DND-41 (cell line): ENCODE measurements at regions not wholly inside any gene's neighbourhood (a gene's known extent, or its start where the extent isn't known, plus 50 kb on each side); places are given as distances from the start of the nearest gene placed in this dataset.

Experiments used
- ATAC-seq: fragments of 200-7000 bp; cut with Tn5 transposase; 3 replicates; pipeline ENCODE4 v1.9.1; 2021; ENCODE audit warnings: low read depth; ENCODE audit not compliant: insufficient read depth
- DNase-seq: peaks from one replicate; pipeline ENCODE4 v3.0.0-alpha.2; 2020
- H2AFZ ChIP-seq: 2 replicates; pipeline ENCODE4 v1.6.0; 2012; ENCODE audit warnings: low read depth, low read length
- H3K27ac ChIP-seq: 2 replicates; pipeline ENCODE4 v1.5.1; 2012; ENCODE audit warnings: low read length, inconsistent platforms
- H3K27me3 ChIP-seq: fragments of 200-600 bp; sonication (generic); 2 replicates; pipeline ENCODE4 v1.6.0; 2012; ENCODE audit warnings: low read length, mild to moderate bottlenecking, inconsistent platforms; ENCODE audit not compliant: insufficient read depth, poor library complexity
- H3K36me3 ChIP-seq: 2 replicates; pipeline ENCODE4 v1.5.1; 2012; ENCODE audit warnings: low read length, inconsistent platforms; ENCODE audit not compliant: insufficient read depth
- H3K4me1 ChIP-seq: 2 replicates; pipeline ENCODE4 v1.5.1; 2012; ENCODE audit warnings: mild to moderate bottlenecking, low read length; ENCODE audit not compliant: insufficient read depth
- H3K4me2 ChIP-seq: 2 replicates; pipeline ENCODE4 v1.6.0; 2012; ENCODE audit warnings: mild to moderate bottlenecking, moderate library complexity, low read length, inconsistent platforms; ENCODE audit not compliant: insufficient read depth
- H3K4me3 ChIP-seq, 2 experiments: fragments of 200-600 bp in 1 of 2; shearing (Covaris generic) in 1 of 2; 2 replicates each; pipeline ENCODE4 v1.5.1; 2012 to 2016; ENCODE audit warnings: inconsistent platforms in 2 of 2, low read length in 2 of 2, mild to moderate bottlenecking in 2 of 2, low read depth in 1 of 2, moderate library complexity in 1 of 2
- H3K79me2 ChIP-seq: 2 replicates; pipeline ENCODE4 v1.6.0; 2012; ENCODE audit warnings: low read length, inconsistent platforms; ENCODE audit not compliant: insufficient read depth
- H3K9ac ChIP-seq: 2 replicates; pipeline ENCODE4 v1.6.0; 2012; ENCODE audit warnings: low read depth, mild to moderate bottlenecking, inconsistent platforms, low read length, moderate library complexity
- H3K9me3 ChIP-seq: 2 replicates; pipeline ENCODE4 v1.5.1; 2012; ENCODE audit warnings: low read length, moderate library complexity, mild to moderate bottlenecking, inconsistent platforms; ENCODE audit not compliant: insufficient read depth, severe bottlenecking
- H4K20me1 ChIP-seq: 2 replicates; pipeline ENCODE4 v1.6.0; 2012; ENCODE audit warnings: low read length; ENCODE audit not compliant: insufficient read depth
- EZH2 ChIP-seq: IDR thresholded peaks from 3 replicates; pipeline ENCODE4 v1.6.1; 2012; ENCODE audit warnings: borderline replicate concordance, low read depth, mild to moderate bottlenecking, moderate library complexity, low read length, inconsistent platforms; ENCODE audit not compliant: severe bottlenecking
- TF ChIP-seq, protein P1 (sequence below): IDR thresholded peaks from 2 replicates; pipeline ENCODE4 v1.5.1; 2012; ENCODE audit warnings: borderline replicate concordance, low read length, moderate library complexity, mild to moderate bottlenecking; ENCODE audit not compliant: poor library complexity, severe bottlenecking; ENCODE audit errors: extremely low read depth

DNA sequence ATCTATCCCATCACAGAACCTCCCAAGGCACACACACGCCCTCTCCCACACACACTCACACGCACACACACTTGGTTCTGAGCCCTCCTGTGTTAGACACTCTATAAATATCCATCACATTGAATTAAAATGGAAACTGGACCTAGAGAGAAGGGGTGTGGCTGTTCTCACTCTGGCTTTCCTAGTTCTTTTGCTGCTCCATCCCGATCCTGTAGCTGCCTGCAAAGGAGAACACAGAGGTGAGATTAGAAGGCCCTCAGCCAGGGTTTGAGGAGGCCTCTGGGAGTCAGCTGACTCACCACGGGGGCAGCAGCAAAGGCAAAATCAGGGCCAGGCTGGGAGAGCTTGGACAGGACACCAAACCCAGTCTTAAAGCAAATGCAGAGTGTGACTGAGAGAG is 192.3 kb upstream of the CADM1 start:
- ATAC-seq (no peak), DNase-seq (no peak)
- H3K9me3 ChIP-seq = no peaks in the 10 kb centered on the region
- no peak overlapping the region for H3K27ac ChIP-seq
- H3K4me3 ChIP-seq = no peak overlapping the region
- H3K79me2 ChIP-seq = no peaks in the 10 kb centered on the region
- peaks cover 7% of the 10 kb centered on the region for H3K27me3 ChIP-seq
- no peaks in the 10 kb centered on the region for H3K4me1 ChIP-seq
- H3K9ac ChIP-seq = no peak overlapping the region
- no peak overlapping the region for H2AFZ ChIP-seq
- no peak overlapping the region for H3K4me2 ChIP-seq
- H3K36me3 ChIP-seq = no peaks in the 10 kb centered on the region
- no peaks in the 10 kb centered on the region for H4K20me1 ChIP-seq
- TF ChIP-seq, protein P1, sequence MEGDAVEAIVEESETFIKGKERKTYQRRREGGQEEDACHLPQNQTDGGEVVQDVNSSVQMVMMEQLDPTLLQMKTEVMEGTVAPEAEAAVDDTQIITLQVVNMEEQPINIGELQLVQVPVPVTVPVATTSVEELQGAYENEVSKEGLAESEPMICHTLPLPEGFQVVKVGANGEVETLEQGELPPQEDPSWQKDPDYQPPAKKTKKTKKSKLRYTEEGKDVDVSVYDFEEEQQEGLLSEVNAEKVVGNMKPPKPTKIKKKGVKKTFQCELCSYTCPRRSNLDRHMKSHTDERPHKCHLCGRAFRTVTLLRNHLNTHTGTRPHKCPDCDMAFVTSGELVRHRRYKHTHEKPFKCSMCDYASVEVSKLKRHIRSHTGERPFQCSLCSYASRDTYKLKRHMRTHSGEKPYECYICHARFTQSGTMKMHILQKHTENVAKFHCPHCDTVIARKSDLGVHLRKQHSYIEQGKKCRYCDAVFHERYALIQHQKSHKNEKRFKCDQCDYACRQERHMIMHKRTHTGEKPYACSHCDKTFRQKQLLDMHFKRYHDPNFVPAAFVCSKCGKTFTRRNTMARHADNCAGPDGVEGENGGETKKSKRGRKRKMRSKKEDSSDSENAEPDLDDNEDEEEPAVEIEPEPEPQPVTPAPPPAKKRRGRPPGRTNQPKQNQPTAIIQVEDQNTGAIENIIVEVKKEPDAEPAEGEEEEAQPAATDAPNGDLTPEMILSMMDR = no peak
- no peak for TF ChIP-seq EZH2

DNA sequence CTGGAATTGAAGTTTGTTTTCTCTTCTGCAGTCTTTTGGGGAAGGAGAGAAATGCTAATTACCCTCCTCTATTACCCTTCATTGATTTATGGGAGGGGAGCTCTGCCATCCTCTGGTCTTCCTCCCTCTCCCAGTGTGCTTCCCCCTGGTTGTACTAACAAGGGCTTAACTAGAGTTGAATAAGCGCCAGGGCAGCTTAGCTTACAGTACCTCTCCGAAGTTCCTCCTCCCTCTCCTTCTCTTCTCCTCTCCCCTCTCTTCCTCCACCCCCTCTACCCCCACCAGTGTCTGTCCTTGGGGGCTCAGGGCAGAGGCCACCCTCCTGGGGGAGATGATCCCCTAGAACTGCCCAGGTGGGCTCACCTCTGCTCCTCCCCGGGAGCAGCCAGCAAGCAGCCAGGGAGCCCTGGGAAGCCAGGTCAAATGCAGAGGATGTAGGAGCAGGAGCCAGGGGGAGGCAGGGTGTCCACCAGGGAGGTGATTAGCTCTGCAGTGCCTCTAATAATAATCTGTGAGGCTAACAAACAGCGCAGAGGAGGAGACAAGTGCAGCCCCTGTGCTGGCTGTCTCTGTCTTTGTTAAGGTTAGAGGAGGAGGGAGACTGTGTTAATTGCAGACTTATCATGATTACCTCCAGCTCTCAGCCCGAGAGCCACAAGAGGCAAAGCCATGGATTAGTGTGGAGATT is 191.6 kb upstream of the CADM1 start:
- H3K36me3 ChIP-seq = no peaks in the 10 kb centered on the region
- peaks cover 7% of the 10 kb centered on the region for H3K27me3 ChIP-seq
- no peaks in the 10 kb centered on the region for H4K20me1 ChIP-seq
- no peaks in the 10 kb centered on the region for H3K4me1 ChIP-seq
- H3K79me2 ChIP-seq = no peaks in the 10 kb centered on the region
- H2AFZ ChIP-seq = no peak overlapping the region
- H3K4me3 ChIP-seq = no peak overlapping the region
- no peaks in the 10 kb centered on the region for H3K9me3 ChIP-seq
- DNase-seq = no peak
- H3K4me2 ChIP-seq = no peak overlapping the region
- no peak for ATAC-seq
- no peak overlapping the region for H3K27ac ChIP-seq
- no peak overlapping the region for H3K9ac ChIP-seq
- TF ChIP-seq EZH2 = no peak
- TF ChIP-seq, protein P1 = no peak

DNA sequence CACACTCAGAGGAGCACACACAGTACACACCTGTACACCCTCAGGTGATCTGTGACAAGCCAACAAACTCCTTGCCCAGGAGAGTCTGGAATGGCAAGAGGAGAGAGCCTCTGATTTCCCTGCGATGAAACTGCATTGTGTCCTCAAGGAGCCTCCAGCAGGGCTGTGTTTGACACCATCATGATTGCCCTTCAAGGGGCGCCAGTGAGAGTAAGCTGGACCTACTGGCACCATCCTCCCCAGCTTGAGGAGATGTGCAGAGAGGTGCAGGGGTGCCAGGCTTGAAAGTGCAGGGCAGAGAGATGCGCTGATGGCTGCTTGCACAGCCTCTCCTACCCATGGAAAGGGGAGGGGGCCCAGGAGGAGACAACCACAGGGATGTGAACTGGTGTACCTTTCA is 188.8 kb upstream of the CADM1 start:
- Histone ChIP-seq H3K4me1 (no peaks in the 10 kb centered on the region), H4K20me1 (no peaks in the 10 kb centered on the region), H3K4me2 (no peak overlapping the region), H3K36me3 (no peaks in the 10 kb centered on the region), H3K4me3 (no peak overlapping the region), H3K27ac (no peak overlapping the region), H3K27me3 (peaks cover 7% of the 10 kb centered on the region), H3K79me2 (no peaks in the 10 kb centered on the region), H3K9me3 (no peaks in the 10 kb centered on the region), H3K9ac (no peak overlapping the region), H2AFZ (no peak overlapping the region)
- TF ChIP-seq, protein P1 = no peak
- no peak for TF ChIP-seq EZH2
- ATAC-seq (no peak), DNase-seq (no peak)

DNA sequence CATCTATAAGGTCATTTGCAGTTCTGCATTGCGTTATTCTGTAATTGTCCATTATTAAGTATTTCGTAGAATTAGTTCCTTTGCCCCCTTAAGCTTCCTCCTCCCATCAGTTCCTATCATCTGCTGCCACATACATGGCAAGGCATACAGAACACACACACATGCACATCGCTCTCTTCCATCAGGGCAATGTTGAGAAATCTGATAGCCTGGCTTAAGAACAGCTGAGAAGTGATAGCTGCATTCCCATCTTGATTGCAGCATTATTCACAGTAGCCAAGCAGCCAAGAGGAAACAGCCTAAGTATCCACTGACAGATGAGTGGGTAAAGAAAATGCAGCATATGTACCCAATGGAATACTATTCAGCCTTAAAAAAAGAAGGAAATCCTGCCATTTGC is 186.8 kb upstream of the CADM1 start:
- H2AFZ ChIP-seq = no peak overlapping the region
- TF ChIP-seq, protein P1 = no peak
- no peak for TF ChIP-seq EZH2
- peaks cover 4% of the 10 kb centered on the region for H3K27me3 ChIP-seq
- no peaks in the 10 kb centered on the region for H3K4me1 ChIP-seq
- no peak for ATAC-seq
- no peak overlapping the region for H3K4me2 ChIP-seq
- no peaks in the 10 kb centered on the region for H3K36me3 ChIP-seq
- no peak for DNase-seq
- H4K20me1 ChIP-seq = no peaks in the 10 kb centered on the region
- H3K79me2 ChIP-seq = no peaks in the 10 kb centered on the region
- H3K4me3 ChIP-seq = no peak overlapping the region
- no peak overlapping the region for H3K9ac ChIP-seq
- no peak overlapping the region for H3K27ac ChIP-seq
- H3K9me3 ChIP-seq = no peaks in the 10 kb centered on the region
